ENCODE measurements at regions not wholly inside any gene's neighbourhood (a gene's known extent, or its start where the extent isn't known, plus 50 kb on each side); places are given as distances from the start of the nearest gene placed in this dataset.

GRCh38 chr4:66035701-66036100 is 365.4 kb upstream of the EPHA5 start:
- TF ChIP-seq ZBTB7A (IDR thresholded peaks at IDR 0.05; ENCODE audit: low read depth) (no peak), EGR1 (IDR thresholded peaks at IDR 0.05) (no peak), TEAD4 (IDR thresholded peaks at IDR 0.05) (no peak), YY1 (IDR thresholded peaks at IDR 0.05; ENCODE audit: low read depth) (no peak), RAD21 (IDR thresholded peaks at IDR 0.05; ENCODE audit: low read depth) (no peak), CREB1 (IDR thresholded peaks at IDR 0.05; ENCODE audit: low read depth) (no peak), REST (IDR thresholded peaks at IDR 0.05; ENCODE audit: low read depth) (no peak), NFIC (IDR thresholded peaks at IDR 0.05) (no peak), USF1 (IDR thresholded peaks at IDR 0.05) (no peak), FOXM1 (IDR thresholded peaks at IDR 0.05; ENCODE audit: borderline replicate concordance, low read depth) (no peak), CEBPB (IDR thresholded peaks at IDR 0.05) (no peak), TCF12 (IDR thresholded peaks at IDR 0.05; ENCODE audit: low read depth) (no peak), MAX (IDR thresholded peaks at IDR 0.05) (no peak)

- TF ChIP-seq CREB1 (IDR thresholded peaks at IDR 0.05; ENCODE audit: low read depth) (no peak), TEAD4 (IDR thresholded peaks at IDR 0.05) (no peak), TCF12 (IDR thresholded peaks at IDR 0.05; ENCODE audit: low read depth) (no peak), TAF1 (IDR thresholded peaks at IDR 0.05; ENCODE audit: low read depth) (no peak), RAD21 (IDR thresholded peaks at IDR 0.05; ENCODE audit: low read depth) (no peak), EGR1 (IDR thresholded peaks at IDR 0.05) (no peak), ZBTB7A (IDR thresholded peaks at IDR 0.05; ENCODE audit: low read depth) (no peak), EP300 (IDR thresholded peaks at IDR 0.05; ENCODE audit: borderline replicate concordance) (no peak), USF1 (IDR thresholded peaks at IDR 0.05) (no peak), REST (IDR thresholded peaks at IDR 0.05; ENCODE audit: low read depth) (no peak), FOXM1 (IDR thresholded peaks at IDR 0.05; ENCODE audit: borderline replicate concordance, low read depth) (no peak), YY1 (IDR thresholded peaks at IDR 0.05; ENCODE audit: low read depth) (no peak), MAX (IDR thresholded peaks at IDR 0.05) (no peak)
Measured at GRCh38 chr4:66034671-66035070, 364.4 kb upstream of the EPHA5 start.

- TF ChIP-seq CREB1 (IDR thresholded peaks at IDR 0.05; ENCODE audit: low read depth): no peak
- no peak for TF ChIP-seq REST (IDR thresholded peaks at IDR 0.05; ENCODE audit: low read depth)
- no peak for TF ChIP-seq YY1 (IDR thresholded peaks at IDR 0.05; ENCODE audit: low read depth)
- no peak for TF ChIP-seq MAX (IDR thresholded peaks at IDR 0.05)
- TF ChIP-seq CEBPB (IDR thresholded peaks at IDR 0.05): no peak
Measured at GRCh38 chr4:66034262-66034661, 364.0 kb upstream of the EPHA5 start.

GRCh38 chr4:66032571-66032970 is 362.3 kb upstream of the EPHA5 start:
- no peak for TF ChIP-seq CREB1 (IDR thresholded peaks at IDR 0.05; ENCODE audit: low read depth)
- no peak for TF ChIP-seq RAD21 (IDR thresholded peaks at IDR 0.05; ENCODE audit: low read depth)
- TF ChIP-seq EGR1 (IDR thresholded peaks at IDR 0.05): no peak
- no peak for TF ChIP-seq ZBTB7A (IDR thresholded peaks at IDR 0.05; ENCODE audit: low read depth)
- no peak for TF ChIP-seq MAX (IDR thresholded peaks at IDR 0.05)
- TF ChIP-seq USF1 (IDR thresholded peaks at IDR 0.05): no peak
